Stimulated activated naive CD8-positive, alpha-beta T cell treated with anti-CD3 and anti-CD28 coated beads, Interleukin-15, amount 100 ng/mL, for 72 hours (primary cell): ENCODE measurements at regions not wholly inside any gene's neighbourhood (a gene's known extent, or its start where the extent isn't known, plus 50 kb on each side); places are given as distances from the start of the nearest gene placed in this dataset.

Experiments
- ATAC-seq: fragments of 150-1000 bp; cut with Tn5 transposase; 2 replicates; pipeline ENCODE4 v1.10.0; 2021; ENCODE audit warnings: mild to moderate bottlenecking, moderate library complexity
- DNase-seq, 2 donors: peaks; one replicate each; pipeline ENCODE4 v3.0.0; 2021 to 2022
- H3K27ac Mint-ChIP-seq, 2 donors: one replicate each; pipeline ENCODE4 v1.8.0; 2022; ENCODE audit warnings: mild to moderate bottlenecking in 2 of 2, mixed read lengths in 2 of 2, moderate library complexity in 2 of 2
- H3K27me3 Mint-ChIP-seq: one replicate; pipeline ENCODE4 v1.8.0; 2022; ENCODE audit warnings: mixed read lengths
- H3K4me1 Mint-ChIP-seq: one replicate; pipeline ENCODE4 v1.8.0; 2022; ENCODE audit warnings: mild to moderate bottlenecking, mixed read lengths
- H3K4me3 Mint-ChIP-seq, 2 donors: one replicate each; pipeline ENCODE4 v1.8.0; 2022; ENCODE audit warnings: mild to moderate bottlenecking in 2 of 2, mixed read lengths in 2 of 2, moderate library complexity in 1 of 2
- H3K9me3 Mint-ChIP-seq, 2 donors: one replicate each; pipeline ENCODE4 v1.8.0; 2022; ENCODE audit warnings: mixed read lengths in 2 of 2

DNA sequence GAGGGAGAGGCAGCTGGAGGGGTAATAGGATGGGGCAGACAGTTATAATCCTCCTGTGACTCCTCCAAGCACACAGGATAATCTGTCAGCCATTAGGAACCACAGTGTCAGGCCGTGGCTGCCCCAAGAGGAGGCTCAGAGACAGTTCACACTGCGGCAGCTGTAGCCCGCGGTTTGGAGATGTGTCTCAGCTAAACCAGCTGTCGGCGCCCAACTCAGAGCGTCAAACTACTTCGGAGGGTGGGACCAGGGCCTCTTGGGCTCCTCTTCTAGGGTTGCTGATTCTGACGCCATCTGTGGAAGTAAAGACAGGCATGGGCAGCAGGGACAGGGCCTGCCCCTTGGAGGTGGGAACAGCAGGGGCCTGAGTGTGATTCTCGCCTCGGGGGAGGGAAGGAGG, 309.8 kb downstream of the CDC5L start:
- Mint-ChIP-seq H3K4me3 (no peak overlapping the region), H3K27me3 (no peaks in the 10 kb centered on the region), H3K9me3 (no peaks in the 10 kb centered on the region), H3K27ac (no peak overlapping the region), H3K4me1 (no peaks in the 10 kb centered on the region)
- DNase-seq: no peak
- ATAC-seq: no peak

DNA sequence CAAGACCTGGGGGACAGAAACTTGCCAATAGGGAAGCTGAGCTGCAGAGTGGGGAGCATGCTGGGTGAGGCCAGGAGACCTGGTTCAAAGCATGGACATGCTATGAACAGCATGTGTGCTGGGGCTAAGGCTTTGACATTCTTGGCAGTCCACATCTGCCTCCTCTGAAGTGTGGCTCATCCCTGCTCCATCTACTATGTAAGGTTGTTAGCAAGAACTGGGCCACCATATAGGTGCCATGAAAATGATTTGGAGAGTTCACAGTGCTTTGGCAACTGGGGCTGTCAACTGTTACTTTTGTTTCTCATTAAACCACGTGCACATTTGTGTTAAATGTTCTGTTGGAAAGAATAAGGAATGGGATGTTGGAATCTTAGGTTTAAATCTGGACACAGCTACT, 311.1 kb downstream of the CDC5L start:
- peaks cover 0 to under 1% of the 10 kb centered on the region in 2 donors for H3K9me3 Mint-ChIP-seq
- H3K4me1 Mint-ChIP-seq: peaks cover under 1% of the 10 kb centered on the region
- no peak for DNase-seq
- H3K27me3 Mint-ChIP-seq: no peaks in the 10 kb centered on the region
- H3K4me3 Mint-ChIP-seq: no peak overlapping the region
- ATAC-seq: no peak
- no peak overlapping the region for H3K27ac Mint-ChIP-seq

DNA sequence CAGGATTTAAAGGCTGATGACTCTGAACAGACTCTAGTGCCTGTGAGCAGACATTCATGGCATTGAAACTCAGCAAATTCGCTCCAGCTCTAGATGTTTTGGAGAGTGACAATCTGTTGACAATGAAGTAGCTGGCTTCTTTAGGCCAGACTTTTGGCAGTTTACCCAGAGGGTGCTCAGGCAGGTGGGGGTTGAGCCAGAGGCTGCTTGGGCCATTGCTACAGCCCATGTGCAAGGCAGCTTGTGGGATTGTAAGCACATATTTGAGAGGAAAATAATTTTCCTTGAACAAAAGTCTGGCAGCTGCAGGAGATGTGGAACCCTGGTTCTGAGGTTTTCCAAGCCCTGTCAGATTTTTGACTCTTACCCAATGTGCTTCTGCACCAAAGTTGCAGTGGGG, 311.6 kb downstream of the CDC5L start:
- H3K4me3 Mint-ChIP-seq: no peak overlapping the region

DNA sequence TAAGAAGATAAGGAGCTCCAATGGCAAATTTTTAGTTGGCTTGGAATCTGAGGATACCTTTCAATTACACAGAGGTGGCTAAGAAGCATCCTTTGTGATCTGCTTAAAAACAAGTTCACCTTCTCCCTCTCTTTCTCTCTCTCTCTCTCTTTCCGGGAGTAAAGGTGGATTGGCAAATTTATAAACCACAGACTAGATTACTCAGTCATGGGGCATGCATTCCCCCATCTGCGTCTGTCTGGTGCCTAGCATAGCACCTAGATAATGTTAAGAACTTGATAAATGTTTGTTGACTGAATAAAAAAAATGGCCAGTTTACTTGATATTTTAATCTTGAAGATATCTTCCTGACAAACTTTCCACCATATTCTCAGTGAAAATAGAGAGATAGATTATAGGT, 312.3 kb downstream of the CDC5L start:
- Mint-ChIP-seq H3K27me3 (no peaks in the 10 kb centered on the region), H3K4me3 (no peak overlapping the region), H3K9me3 (peaks cover 5 to 8% of the 10 kb centered on the region in 2 donors), H3K4me1 (peaks cover 11% of the 10 kb centered on the region), H3K27ac (no peak overlapping the region)
- DNase-seq (no peak), ATAC-seq (no peak)

More for the DNA sequence above, 311.6 kb downstream of the CDC5L start:
- DNase-seq (no peak), ATAC-seq (no peak)
- Mint-ChIP-seq H3K4me1 (peaks cover 5% of the 10 kb centered on the region), H3K27me3 (no peaks in the 10 kb centered on the region), H3K9me3 (peaks cover 4 to 5% of the 10 kb centered on the region in 2 donors), H3K27ac (no peak overlapping the region)

DNA sequence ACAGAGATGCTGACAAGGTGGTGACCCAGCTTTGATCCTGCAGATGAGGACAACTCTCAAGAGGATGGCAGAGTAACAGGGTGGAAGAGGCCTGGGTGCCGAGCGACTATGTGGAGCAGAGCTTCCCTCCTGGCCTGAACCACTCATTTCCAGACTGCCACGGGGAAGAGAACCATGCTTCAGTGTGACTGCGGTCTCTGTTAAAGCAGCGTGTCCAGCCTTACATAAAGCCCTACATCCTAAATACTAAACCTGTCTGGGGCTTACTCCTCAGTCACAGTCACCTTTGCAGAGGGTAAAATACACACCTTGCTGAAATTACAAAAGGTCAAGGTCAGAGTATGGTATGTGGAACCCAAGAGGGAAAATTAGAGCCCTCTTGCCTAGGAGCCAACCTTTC, 312.9 kb downstream of the CDC5L start:
- ATAC-seq: no peak
- Mint-ChIP-seq H3K9me3 (peaks cover 5 to 8% of the 10 kb centered on the region in 2 donors), H3K4me3 (no peak overlapping the region), H3K27ac (no peak overlapping the region), H3K27me3 (no peaks in the 10 kb centered on the region), H3K4me1 (peaks cover 11% of the 10 kb centered on the region)
- no peak for DNase-seq

DNA sequence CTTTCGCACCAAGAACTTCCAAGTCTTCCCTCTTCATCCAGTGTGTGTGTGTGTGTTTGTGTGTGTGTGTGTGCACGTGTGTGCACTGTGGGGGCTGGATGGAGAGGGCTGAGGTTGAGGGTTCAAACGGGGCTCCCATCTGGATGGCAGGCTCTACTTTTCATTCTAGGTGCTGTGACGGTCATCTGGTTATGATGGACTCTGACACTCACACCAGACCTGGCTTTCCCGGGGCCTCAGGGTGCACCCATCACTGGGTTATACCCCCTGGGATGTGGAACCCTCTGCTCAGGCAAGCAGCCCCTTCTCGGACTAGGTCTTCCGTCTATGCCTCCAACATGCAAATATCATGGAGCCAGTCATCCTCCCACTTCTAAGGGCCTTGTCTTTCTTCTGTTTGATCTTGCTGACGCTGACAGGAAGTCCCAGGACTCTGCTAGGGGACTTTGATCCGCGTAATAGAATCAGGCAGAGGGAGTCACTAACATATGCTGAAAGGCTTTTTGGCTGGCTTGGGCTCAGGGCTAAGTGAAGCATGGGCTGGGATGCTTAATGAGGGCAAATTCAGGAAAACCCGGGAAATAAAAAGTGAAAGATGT, 313.6 kb downstream of the CDC5L start:
- no peak overlapping the region for H3K27ac Mint-ChIP-seq

DNA sequence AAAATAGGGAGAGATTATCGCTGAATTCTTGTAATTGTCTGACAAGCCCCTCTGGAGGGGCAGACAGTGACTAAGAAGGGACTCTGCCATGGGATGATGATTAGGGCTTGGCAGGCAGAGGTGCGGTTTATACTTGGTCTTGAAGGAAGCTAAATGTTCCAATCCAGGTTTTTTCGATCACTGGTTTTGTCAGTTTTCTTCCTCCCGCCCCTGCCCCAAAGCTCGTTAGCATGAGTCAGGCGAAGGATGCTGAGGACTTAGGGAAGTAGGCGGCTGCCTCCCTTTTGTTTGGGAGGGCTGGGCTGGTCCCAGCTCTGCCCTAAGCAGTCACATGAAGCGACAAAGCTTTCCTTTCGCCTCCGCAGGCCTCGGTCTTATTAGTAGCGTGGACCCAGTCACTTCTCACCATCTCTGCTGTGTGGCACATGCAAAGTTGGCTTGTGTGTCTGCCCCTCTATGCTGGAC, 314.2 kb downstream of the CDC5L start:
- Mint-ChIP-seq H3K4me1 (peaks cover 11% of the 10 kb centered on the region), H3K9me3 (peaks cover 5 to 8% of the 10 kb centered on the region in 2 donors), H3K4me3 (no peak overlapping the region), H3K27me3 (no peaks in the 10 kb centered on the region), H3K27ac (no peak overlapping the region)
- DNase-seq (no peak), ATAC-seq (no peak)

More for the DNA sequence above, 313.6 kb downstream of the CDC5L start:
- no peak for ATAC-seq
- H3K4me1 Mint-ChIP-seq: peaks cover 11% of the 10 kb centered on the region
- H3K9me3 Mint-ChIP-seq: peaks cover 5 to 8% of the 10 kb centered on the region in 2 donors
- no peak overlapping the region for H3K4me3 Mint-ChIP-seq
- H3K27me3 Mint-ChIP-seq: no peaks in the 10 kb centered on the region
- DNase-seq: no peak

DNA sequence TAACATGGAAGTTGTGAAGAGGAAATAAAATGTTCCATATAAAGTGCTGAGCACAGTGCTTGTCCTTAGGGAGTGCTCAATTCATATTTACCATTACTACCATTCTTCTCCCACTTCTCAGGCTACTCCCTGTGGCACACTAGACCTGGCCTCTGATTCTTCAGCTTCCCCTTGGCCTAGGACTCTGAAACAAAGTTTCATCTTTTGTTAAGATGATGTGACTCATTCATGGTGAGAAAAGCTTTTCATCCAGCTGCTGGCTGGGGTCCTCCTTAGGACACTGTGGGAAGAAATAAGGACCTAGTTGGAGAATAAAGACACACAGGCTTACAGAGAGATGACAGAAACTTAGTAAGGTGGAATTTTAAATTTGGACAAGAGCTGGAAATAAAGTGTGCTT, 314.8 kb downstream of the CDC5L start:
- no peak overlapping the region for H3K4me3 Mint-ChIP-seq
- ATAC-seq (no peak), DNase-seq (no peak)
- H3K4me1 Mint-ChIP-seq: peaks cover 11% of the 10 kb centered on the region
- no peaks in the 10 kb centered on the region for H3K27me3 Mint-ChIP-seq
- peaks cover 5 to 8% of the 10 kb centered on the region in 2 donors for H3K9me3 Mint-ChIP-seq
- peak overlapping the region in 1 of 2 donors; percentile 27 for H3K27ac Mint-ChIP-seq

DNA sequence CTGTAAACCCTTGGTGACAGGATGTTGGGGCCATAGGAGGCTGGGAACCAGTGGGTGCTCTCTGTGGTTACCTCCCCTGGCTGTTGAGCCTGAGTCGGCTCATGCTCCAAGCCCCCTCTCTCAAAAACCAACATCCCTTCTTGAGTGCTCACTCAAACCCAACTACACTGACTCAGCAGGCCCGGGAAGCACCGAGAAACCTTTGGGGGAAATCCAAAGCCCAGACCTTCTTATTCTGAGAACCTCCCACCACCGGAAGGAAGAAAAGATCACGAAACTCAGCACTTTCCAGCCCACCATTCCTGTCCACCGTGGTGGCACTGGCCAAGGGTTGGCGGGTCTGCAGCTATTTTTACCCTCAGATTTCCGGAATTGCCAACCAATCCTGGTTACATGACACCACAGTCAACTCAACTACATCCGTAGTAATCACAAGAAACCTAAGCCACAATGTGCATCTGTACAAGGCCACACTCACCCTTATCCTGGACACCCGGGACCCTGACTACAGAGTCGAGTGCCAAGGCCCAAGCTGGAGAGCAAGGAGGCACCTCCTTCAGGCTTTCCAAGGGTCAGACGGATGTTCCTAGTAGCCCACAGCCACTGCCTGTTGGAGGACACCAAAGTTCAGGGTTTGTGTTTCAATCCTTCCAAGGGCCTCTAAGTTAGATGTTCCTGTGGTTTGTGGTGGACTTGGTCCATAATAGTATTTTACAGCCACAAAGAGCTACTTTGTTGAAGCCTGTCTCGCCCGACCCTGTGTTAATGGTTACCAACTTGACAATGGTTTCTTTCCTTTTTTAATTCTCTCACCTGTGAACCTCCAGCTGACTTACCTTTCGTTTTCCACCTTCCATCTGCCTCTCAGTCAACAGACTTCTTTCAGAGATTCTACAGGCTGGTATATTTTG, 317.0 kb downstream of the CDC5L start:
- peaks cover 14 to 16% of the 10 kb centered on the region in 2 donors for H3K9me3 Mint-ChIP-seq
- DNase-seq (peak in 1 of 2 donors; percentile 58), ATAC-seq (peak; percentile 88)
- H3K27me3 Mint-ChIP-seq: no peaks in the 10 kb centered on the region
- no peak overlapping the region for H3K4me3 Mint-ChIP-seq
- peak overlapping the region in 1 of 2 donors; percentile 4 for H3K27ac Mint-ChIP-seq
- H3K4me1 Mint-ChIP-seq: peaks cover 18% of the 10 kb centered on the region

DNA sequence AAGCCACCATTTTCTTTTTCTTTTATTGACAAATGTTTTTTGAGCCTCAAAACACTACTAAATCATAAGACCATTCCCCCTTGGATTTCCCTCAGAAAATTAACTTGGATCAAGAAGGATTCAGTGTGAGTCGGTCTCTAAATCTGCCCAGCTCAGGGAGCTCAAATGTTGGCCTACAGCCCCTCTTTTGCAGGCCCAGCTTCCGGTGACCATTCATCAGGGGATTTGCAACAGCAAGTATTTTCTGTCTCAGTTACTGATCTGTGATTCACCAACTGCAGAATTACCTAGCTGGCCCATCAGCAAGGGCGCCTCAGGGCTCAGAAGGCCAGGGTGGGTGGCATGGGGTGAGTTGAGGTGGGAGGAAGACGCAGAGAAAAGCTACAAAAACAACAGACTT, 318.1 kb downstream of the CDC5L start:
- H3K9me3 Mint-ChIP-seq: peaks cover 14 to 16% of the 10 kb centered on the region in 2 donors

DNA sequence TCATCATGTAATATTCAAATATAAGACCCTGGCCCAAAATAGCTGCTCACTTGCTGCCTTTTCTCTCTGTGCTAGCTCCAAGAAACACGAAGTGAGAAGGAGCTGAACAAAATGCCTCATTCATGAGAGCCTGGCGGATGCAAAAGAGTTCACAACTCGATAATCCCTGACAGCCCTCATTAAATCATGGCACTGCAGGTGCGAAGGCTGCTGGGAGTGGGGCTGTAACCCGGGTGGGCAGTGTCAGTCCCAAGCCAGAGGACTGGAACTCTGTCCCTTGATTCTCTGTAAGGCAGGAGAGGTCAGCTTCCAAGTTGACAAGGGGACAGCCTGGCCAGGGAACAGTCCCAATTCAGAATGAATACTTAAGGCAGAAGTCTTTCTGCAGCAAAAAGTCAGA, 318.5 kb downstream of the CDC5L start:
- DNase-seq: no peak
- ATAC-seq: no peak
- Mint-ChIP-seq H3K27ac (no peak overlapping the region), H3K4me1 (peaks cover 18% of the 10 kb centered on the region), H3K27me3 (no peaks in the 10 kb centered on the region), H3K9me3 (peaks cover 14 to 16% of the 10 kb centered on the region in 2 donors), H3K4me3 (no peak overlapping the region)

More for the DNA sequence above, 318.1 kb downstream of the CDC5L start:
- no peak for ATAC-seq
- Mint-ChIP-seq H3K4me1 (peaks cover 18% of the 10 kb centered on the region), H3K4me3 (no peak overlapping the region), H3K27ac (no peak overlapping the region), H3K27me3 (no peaks in the 10 kb centered on the region)
- DNase-seq: no peak

DNA sequence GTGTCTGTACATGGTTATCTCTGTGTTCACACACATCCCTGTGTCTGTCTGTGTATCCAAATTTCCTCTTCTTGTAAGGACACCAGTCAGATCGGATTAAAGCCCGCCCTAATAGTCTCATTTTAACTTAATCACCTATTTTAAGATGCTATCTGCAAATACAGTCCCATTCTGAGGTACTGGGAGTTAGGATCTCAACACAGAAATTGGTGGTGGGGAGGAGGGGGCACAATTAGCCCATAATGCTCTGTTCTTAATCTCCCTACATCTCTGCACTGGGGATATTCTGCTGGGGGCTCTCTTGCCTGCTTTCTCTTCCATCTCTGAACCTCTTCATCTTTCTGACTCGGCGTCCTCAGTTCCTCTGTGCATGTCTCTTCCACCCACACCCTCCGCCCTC, 320.7 kb downstream of the CDC5L start:
- no peaks in the 10 kb centered on the region for H3K27me3 Mint-ChIP-seq

DNA sequence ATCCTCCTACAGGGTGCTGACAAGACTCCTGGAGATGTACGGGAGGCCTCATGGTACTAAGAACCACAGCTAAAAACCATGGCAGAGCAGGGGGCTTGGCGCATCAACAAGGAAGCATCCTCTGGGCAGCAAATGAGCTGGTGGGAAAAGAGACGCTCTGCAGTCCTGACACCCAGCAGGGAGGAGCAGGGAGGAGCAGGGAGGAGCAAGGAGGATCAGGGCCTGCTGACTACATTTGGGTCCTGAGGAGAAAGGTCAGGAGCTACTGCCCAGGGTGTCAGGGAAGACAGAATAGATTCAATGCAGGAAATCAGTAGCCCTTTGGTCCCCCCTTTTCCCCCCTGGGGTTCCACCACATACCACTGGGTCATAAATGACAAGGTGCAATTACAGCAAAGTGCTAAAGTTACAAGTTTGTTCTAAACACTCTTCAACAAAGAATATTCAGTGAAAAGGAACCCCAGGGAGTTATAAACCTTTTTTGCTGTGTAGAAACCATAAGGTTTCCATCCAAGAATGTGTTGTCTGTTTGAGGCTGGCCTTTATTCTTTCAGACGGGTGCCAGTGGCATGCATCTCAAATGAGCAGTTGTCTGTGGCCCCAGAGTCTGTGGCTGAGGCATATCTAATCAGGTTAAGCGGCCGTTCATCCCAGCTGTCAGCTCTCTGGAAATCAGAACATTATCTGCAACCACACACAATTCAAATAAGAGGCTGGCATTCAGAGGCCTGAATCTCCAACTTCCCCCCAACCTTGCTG, 325.0 kb downstream of the CDC5L start:
- ATAC-seq: no peak
- H3K27me3 Mint-ChIP-seq: no peaks in the 10 kb centered on the region
- H3K4me3 Mint-ChIP-seq: no peak overlapping the region
- H3K9me3 Mint-ChIP-seq: peaks cover 9% of the 10 kb centered on the region in 2 donors
- no peak for DNase-seq
- peaks cover 7% of the 10 kb centered on the region for H3K4me1 Mint-ChIP-seq
- H3K27ac Mint-ChIP-seq: no peak overlapping the region

More for the DNA sequence above, 320.7 kb downstream of the CDC5L start:
- peaks cover 14 to 16% of the 10 kb centered on the region in 2 donors for H3K9me3 Mint-ChIP-seq
- H3K27ac Mint-ChIP-seq: no peak overlapping the region
- peaks cover 18% of the 10 kb centered on the region for H3K4me1 Mint-ChIP-seq
- DNase-seq (no peak), ATAC-seq (no peak)
- no peak overlapping the region for H3K4me3 Mint-ChIP-seq

DNA sequence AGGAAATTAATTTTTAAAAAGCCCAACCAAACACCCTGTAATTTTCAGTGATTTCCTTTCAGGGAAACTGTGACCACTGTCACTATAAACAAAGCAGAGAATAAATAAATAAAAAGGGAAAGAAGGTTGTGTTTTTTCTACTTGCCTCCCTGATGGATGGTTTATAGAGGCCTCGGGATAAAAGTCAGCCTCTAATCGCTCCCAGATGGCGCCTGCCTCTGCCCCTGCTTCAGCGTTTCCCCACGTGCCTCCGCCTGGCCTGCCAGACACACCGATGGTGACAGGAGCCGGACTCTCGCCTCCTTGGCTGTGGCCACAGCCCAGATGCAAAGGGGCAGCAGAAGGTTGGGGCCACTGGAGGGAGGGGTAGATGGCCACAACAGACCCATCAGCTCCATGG, 327.7 kb downstream of the CDC5L start:
- Mint-ChIP-seq H3K27ac (no peak overlapping the region), H3K4me1 (no peaks in the 10 kb centered on the region), H3K27me3 (no peaks in the 10 kb centered on the region), H3K4me3 (no peak overlapping the region), H3K9me3 (no peaks in the 10 kb centered on the region)
- ATAC-seq (no peak), DNase-seq (no peak)

DNA sequence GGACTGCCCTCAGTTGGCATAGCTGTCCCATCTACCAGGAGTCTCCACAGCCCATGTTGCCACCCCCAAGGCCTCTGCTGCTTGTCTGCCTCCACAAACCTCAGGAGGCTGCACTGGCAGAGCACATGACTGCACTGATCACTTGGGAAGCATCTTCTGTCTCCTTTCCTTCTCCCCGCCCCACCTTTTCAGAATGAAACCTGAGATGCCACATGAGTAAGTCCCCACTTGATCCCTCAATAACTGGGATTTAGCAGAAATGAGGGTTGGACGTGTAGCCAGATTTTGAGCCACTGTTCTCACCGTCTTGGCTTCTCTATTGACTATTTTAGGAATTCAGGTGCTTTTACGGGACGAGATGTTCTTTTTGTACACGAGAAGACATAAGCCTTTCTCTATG, 328.4 kb downstream of the CDC5L start:
- H3K9me3 Mint-ChIP-seq: no peaks in the 10 kb centered on the region
- ATAC-seq: no peak
- no peak for DNase-seq
- no peak overlapping the region for H3K4me3 Mint-ChIP-seq
- no peaks in the 10 kb centered on the region for H3K4me1 Mint-ChIP-seq
- no peak overlapping the region for H3K27ac Mint-ChIP-seq
- no peaks in the 10 kb centered on the region for H3K27me3 Mint-ChIP-seq
